Endothelial cell (in vitro differentiated cells): ENCODE measurements at regions not wholly inside any gene's neighbourhood (a gene's known extent, or its start where the extent isn't known, plus 50 kb on each side); places are given as distances from the start of the nearest gene placed in this dataset.

Source experiments
- DNase-seq: peaks from one replicate; pipeline ENCODE4 v3.0.0; 2021; ENCODE audit warnings: low spot score
- H3K27ac Mint-ChIP-seq: one replicate; pipeline ENCODE4 v1.8.0; 2021; ENCODE audit warnings: mixed read lengths, inconsistent platforms; ENCODE audit not compliant: unreplicated experiment
- H3K27me3 Mint-ChIP-seq: one replicate; pipeline ENCODE4 v1.8.0; 2021; ENCODE audit warnings: mild to moderate bottlenecking, moderate library complexity, mixed read lengths, inconsistent platforms; ENCODE audit not compliant: unreplicated experiment
- H3K36me3 Mint-ChIP-seq: one replicate; pipeline ENCODE4 v1.8.0; 2021; ENCODE audit warnings: mild to moderate bottlenecking, low read depth, mixed read lengths, inconsistent platforms; ENCODE audit not compliant: unreplicated experiment
- H3K4me1 Mint-ChIP-seq: one replicate; pipeline ENCODE4 v1.8.0; 2021; ENCODE audit warnings: mild to moderate bottlenecking, mixed read lengths, inconsistent platforms; ENCODE audit not compliant: unreplicated experiment
- H3K4me3 Mint-ChIP-seq: one replicate; pipeline ENCODE4 v1.8.0; 2021; ENCODE audit warnings: mild to moderate bottlenecking, mixed read lengths, inconsistent platforms; ENCODE audit not compliant: unreplicated experiment
- H3K9me3 Mint-ChIP-seq: one replicate; pipeline ENCODE4 v1.8.0; 2021; ENCODE audit warnings: mixed read lengths, inconsistent platforms; ENCODE audit not compliant: unreplicated experiment
- TF ChIP-seq, protein P1 (sequence below): fragments of 200-600 bp; sonication (generic); IDR thresholded peaks from one replicate; pipeline ENCODE4 v1.5.0; 2021; ENCODE audit warnings: antibody characterized with exemption; ENCODE audit not compliant: unreplicated experiment

DNA sequence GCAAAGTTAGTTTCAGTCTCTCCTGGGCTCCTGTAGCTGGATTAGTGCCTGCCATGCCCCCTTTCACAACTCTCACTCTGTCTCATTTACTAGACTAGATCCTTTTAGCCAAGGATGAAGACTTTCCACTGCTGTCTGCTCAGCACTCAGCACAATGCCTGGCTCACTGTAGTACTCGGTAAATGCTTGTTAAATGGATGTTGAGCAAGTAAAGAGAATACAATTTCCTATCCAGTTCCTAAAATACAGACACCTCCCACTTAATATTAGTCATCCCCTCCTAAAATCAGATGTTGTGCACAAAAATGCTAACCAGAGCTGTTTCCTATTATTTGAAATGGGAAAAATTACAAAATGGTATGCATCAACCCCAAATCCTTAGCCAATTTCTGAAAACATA lies 195.8 kb downstream of the SREK1 start:
- Mint-ChIP-seq H3K27me3 (no peaks in the 10 kb centered on the region), H3K36me3 (no peaks in the 10 kb centered on the region), H3K4me1 (no peaks in the 10 kb centered on the region), H3K27ac (no peak overlapping the region), H3K9me3 (no peaks in the 10 kb centered on the region), H3K4me3 (no peak overlapping the region)
- DNase-seq, result no peak
- TF ChIP-seq, protein P1, sequence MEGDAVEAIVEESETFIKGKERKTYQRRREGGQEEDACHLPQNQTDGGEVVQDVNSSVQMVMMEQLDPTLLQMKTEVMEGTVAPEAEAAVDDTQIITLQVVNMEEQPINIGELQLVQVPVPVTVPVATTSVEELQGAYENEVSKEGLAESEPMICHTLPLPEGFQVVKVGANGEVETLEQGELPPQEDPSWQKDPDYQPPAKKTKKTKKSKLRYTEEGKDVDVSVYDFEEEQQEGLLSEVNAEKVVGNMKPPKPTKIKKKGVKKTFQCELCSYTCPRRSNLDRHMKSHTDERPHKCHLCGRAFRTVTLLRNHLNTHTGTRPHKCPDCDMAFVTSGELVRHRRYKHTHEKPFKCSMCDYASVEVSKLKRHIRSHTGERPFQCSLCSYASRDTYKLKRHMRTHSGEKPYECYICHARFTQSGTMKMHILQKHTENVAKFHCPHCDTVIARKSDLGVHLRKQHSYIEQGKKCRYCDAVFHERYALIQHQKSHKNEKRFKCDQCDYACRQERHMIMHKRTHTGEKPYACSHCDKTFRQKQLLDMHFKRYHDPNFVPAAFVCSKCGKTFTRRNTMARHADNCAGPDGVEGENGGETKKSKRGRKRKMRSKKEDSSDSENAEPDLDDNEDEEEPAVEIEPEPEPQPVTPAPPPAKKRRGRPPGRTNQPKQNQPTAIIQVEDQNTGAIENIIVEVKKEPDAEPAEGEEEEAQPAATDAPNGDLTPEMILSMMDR, result no peak

DNA sequence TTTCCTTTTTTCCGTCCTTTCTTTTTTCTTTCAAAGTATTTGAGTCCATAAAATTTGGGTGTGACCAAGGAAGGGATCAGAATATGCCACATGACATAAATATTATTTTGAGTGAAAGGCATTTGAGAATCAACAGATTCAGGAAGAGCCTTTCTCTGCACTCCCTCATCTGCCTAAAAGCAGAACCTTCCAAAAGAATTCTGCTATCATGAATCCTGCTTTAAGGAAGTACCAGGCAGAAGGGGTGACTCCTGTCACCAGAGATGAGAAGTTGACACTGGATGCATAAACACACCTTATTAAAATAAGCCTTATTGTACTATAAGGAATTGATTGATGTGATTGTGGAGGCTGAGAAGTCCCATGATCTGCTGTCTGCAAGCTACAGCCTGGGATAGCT lies 196.7 kb downstream of the SREK1 start:
- no peak overlapping the region for H3K4me3 Mint-ChIP-seq
- no peak for DNase-seq
- H3K27ac Mint-ChIP-seq, result no peak overlapping the region
- no peaks in the 10 kb centered on the region for H3K9me3 Mint-ChIP-seq
- TF ChIP-seq, protein P1, result no peak
- no peaks in the 10 kb centered on the region for H3K4me1 Mint-ChIP-seq
- H3K36me3 Mint-ChIP-seq, result no peaks in the 10 kb centered on the region
- no peaks in the 10 kb centered on the region for H3K27me3 Mint-ChIP-seq

DNA sequence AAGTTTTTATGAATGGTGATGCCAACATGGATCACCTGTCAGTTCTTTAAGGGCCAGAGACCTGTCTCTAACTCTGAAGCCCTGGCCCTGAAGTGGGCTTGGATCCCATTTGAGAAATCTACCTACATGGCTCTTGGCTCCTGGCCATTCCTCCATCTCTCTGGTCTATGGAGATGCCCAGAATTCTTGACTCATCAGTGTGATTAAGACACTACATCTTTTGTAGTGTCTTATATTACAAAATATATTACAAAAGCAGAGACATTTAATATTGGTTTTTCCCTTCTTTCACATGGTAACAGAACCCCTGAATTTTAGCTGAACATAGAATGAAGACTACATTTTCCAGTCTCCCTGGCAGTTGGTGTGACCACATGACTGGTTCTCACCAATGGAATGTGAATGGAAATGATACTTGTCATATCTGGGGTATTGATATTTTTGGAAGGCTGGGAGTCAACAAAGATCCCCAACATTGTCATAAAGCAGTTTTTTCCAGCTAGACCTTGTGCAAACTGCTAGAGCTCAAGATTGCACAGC lies 198.3 kb downstream of the SREK1 start:
- no peak for DNase-seq
- Mint-ChIP-seq H3K36me3 (no peaks in the 10 kb centered on the region), H3K4me1 (no peaks in the 10 kb centered on the region), H3K27me3 (no peaks in the 10 kb centered on the region), H3K27ac (no peak overlapping the region), H3K4me3 (no peak overlapping the region), H3K9me3 (no peaks in the 10 kb centered on the region)
- TF ChIP-seq, protein P1, result no peak

DNA sequence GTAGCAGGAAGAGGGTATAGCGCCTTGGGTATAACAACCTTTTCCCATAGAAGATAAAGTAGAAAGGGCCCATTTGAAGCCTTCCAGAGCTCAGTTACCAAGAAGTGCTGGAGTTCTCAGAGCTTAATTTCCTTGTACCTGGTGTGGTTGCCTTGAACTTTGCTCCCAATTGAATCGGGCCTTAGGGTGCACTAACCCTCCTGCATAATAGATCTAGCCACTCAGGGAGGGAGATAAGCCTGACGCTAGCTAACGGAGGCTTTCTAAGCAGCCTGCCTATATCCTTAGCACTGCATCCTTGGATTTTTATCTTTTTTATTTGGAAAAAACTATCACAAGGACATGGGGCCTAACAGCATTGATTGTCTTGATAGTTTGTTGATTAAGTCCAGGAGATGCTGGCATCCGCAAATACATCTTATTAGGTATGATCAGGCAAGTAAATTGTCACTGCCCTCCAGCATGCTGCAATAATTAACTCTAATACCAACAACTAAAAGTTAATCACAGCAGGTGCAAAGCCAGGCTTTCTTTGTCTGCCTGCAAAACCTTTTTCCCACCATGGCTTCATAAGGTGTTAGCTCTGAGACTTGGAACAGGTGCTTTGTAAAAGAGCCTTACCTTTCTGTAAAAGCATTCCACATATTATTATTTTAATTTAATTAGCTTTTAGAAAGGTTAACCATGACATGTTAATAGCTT lies 199.4 kb downstream of the SREK1 start:
- DNase-seq, result no peak
- TF ChIP-seq, protein P1, result no peak
- Mint-ChIP-seq H3K36me3 (no peaks in the 10 kb centered on the region), H3K27me3 (no peaks in the 10 kb centered on the region), H3K4me1 (no peaks in the 10 kb centered on the region), H3K4me3 (no peak overlapping the region), H3K9me3 (no peaks in the 10 kb centered on the region), H3K27ac (no peak overlapping the region)

DNA sequence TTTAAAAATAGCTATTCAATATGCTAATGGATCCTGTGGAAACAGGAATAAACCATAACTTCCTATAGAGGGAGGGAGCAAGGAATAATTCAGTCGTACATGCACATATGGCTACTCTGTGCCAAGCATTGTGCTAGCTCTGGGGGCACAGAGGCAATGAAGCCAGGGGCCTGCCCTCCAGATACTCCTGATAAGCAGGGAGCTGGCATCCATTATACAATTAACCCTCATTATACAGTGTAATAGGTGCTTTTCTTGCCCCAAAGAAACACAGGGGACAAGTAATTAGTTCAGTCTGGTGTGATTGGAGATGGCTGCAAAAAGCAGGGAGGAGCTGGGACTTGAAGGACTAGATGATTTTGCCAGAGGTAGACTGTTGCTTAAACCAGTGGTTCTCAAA lies 200.4 kb downstream of the SREK1 start:
- Mint-ChIP-seq H3K9me3 (no peaks in the 10 kb centered on the region), H3K27me3 (no peaks in the 10 kb centered on the region), H3K4me3 (no peak overlapping the region), H3K27ac (no peak overlapping the region), H3K4me1 (no peaks in the 10 kb centered on the region), H3K36me3 (no peaks in the 10 kb centered on the region)
- no peak for DNase-seq
- TF ChIP-seq, protein P1, result no peak
